C4-2B (cell line): ENCODE measurements at regions not wholly inside any gene's neighbourhood (a gene's known extent, or its start where the extent isn't known, plus 50 kb on each side); places are given as distances from the start of the nearest gene placed in this dataset.

Experiments used
- ZFX ChIP-seq: fragments of 450-650 bp; IDR thresholded peaks from 2 replicates; pipeline ENCODE4 v1.6.1; 2017
- TF ChIP-seq, protein P1 (sequence below): fragments of 450-650 bp; conservative IDR thresholded peaks from 2 replicates; pipeline ENCODE4 v1.5.1; 2017; ENCODE audit warnings: mild to moderate bottlenecking

DNA sequence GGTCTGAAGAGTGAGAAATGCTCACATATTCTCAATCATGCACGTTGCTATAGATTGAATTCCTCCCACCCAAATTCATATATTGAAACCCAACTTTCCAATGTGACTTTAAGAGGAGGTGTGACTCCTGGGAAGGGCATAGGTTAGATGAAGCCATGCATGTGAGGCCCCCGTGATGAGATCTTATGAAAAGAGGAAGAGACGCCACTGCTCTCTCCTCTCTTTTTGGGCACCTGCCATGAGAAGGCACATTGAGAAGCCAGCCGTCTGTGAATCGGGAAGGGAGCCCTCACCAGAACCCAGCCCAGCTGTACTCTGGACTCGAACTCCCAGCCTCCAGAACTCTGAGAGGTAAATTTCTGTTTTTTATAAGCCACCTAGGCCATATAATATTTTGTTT is 842.6 kb upstream of the SALL3 start:
- TF ChIP-seq, protein P1, sequence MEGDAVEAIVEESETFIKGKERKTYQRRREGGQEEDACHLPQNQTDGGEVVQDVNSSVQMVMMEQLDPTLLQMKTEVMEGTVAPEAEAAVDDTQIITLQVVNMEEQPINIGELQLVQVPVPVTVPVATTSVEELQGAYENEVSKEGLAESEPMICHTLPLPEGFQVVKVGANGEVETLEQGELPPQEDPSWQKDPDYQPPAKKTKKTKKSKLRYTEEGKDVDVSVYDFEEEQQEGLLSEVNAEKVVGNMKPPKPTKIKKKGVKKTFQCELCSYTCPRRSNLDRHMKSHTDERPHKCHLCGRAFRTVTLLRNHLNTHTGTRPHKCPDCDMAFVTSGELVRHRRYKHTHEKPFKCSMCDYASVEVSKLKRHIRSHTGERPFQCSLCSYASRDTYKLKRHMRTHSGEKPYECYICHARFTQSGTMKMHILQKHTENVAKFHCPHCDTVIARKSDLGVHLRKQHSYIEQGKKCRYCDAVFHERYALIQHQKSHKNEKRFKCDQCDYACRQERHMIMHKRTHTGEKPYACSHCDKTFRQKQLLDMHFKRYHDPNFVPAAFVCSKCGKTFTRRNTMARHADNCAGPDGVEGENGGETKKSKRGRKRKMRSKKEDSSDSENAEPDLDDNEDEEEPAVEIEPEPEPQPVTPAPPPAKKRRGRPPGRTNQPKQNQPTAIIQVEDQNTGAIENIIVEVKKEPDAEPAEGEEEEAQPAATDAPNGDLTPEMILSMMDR: no peak
- TF ChIP-seq ZFX: no peak
